ENCODE measurements at regions not wholly inside any gene's neighbourhood (a gene's known extent, or its start where the extent isn't known, plus 50 kb on each side); places are given as distances from the start of the nearest gene placed in this dataset.

GRCh38 chr13:40333226-40333625 is 333.2 kb downstream of the FOXO1 start:
- peak; percentile 3 to 5 for DNase-seq
- TF ChIP-seq POLR2A (IDR thresholded peaks at IDR 0.05; ENCODE audit: low read length): no peak
- TF ChIP-seq GATA1 (IDR thresholded peaks at IDR 0.05; ENCODE audit: low read depth, low read length): no peak

DNA sequence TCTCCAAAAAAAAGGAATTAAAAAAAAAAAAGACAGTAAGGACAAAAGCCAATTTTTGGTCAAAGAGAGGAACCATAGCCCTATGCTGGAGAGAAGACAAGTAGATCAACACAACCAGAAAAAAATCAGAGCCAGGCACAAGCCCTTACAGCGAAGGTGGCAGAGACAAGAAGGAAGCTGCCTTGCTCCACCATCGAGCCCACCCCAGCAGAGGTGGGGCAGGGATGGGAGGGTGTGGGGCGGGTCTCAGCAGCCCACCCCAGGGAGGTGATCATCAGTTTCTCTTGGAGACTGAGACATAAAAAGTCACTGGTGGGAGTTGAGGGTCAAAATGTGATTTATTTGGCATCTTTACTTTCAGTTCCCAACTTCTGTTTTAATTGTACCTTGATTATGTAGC is 332.4 kb downstream of the FOXO1 start:
- DNase-seq: no peak
- TF ChIP-seq POLR2A (IDR thresholded peaks at IDR 0.05; ENCODE audit: low read length): no peak
- TF ChIP-seq GATA1 (IDR thresholded peaks at IDR 0.05; ENCODE audit: low read depth, low read length): no peak

GRCh38 chr13:40334616-40335015 is 331.8 kb downstream of the FOXO1 start:
- TF ChIP-seq GATA1 (IDR thresholded peaks at IDR 0.05; ENCODE audit: low read depth, low read length) (no peak), POLR2A (IDR thresholded peaks at IDR 0.05; ENCODE audit: low read length) (no peak)

DNA sequence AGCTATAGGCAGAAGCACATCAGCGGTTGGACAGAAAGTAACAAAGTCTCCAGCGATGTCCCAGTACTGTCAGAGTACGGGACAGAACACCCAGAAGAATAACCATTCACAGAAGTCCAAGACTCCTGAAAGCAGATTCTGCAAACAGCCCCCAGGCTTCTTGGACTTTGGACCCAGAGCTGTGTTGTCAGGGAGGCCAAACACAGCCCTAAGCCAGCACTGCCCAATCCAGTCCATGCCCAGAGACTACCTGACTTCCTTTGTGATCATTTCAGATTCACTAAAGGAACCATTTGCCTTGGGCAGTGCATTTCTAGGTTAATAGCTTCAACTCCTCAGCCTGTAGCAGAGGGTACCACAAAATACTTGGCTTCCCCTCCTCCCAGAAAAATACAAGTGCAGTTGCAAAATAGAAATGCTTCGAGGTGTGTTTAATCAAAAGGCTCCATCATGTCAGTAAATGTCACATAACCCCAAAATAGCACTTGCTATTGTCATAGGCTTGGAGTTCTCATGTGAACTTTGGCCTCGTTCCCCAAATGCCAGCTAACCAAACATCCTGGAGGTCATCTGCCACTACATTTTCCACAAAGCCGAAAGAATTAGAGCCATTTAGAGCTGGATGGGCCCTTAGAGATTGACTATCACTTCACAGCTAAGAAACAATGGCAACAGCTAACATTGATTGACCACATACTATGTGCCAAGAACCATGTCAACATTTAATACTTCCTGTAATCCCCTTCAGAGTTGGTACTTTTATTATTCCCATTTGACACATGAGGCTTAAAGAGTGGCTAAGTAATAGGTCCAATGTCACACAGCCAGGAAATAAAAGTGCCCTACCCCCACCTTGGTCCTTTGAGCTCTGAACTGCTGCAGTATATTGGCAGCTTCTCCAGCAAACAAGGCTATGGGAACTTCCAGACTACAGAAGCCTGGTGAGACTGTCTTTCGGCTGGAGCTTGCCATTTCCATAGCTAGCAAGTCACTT is 329.9 kb downstream of the FOXO1 start:
- no peak for DNase-seq
- TF ChIP-seq GATA1 (IDR thresholded peaks at IDR 0.05; ENCODE audit: low read depth, low read length) (no peak), POLR2A (IDR thresholded peaks at IDR 0.05; ENCODE audit: low read length) (no peak)

More at GRCh38 chr13:40334616-40335015, 331.8 kb downstream of the FOXO1 start:
- no peak for DNase-seq

DNA sequence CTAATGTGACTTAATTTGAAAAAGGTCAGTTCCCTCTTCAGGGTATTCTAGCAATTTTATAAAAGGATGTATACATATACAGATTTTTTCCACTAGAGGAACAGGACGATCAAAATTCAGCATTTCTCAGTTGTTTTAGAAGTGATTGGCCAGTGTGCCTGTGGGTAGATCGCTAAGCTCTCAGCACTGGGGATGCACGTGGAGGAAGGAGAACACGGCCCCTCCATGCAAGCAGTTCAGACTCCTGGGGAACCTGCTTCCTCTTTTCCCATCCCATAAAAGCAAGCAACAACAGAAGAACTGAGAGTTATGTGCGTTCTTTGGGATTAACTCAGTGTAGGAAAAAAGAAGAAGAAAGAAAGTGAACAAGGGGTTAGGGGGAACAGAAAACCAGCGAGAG is 328.8 kb downstream of the FOXO1 start:
- no peak for DNase-seq
- no peak for TF ChIP-seq GATA1 (IDR thresholded peaks at IDR 0.05; ENCODE audit: low read depth, low read length)
- no peak for TF ChIP-seq POLR2A (IDR thresholded peaks at IDR 0.05; ENCODE audit: low read length)

DNA sequence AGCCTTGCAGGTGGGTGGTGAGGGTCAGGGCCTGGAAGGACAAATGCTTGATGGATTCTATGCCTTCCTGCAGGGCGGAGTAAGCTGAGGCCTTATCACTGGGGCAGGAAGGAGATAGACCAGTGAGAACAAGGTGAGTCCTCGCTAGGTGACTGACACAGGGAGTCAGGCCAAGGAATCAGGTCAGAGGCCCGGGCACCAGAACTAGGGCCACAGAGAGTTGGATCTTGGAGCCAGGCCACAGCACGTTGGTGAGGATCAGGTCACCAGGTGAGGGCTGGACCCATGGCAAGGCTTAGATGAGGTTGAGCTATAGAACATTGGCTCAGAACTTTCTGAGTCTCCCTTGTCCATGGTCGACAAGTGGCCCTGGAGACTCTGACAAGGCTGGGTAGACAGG is 328.2 kb downstream of the FOXO1 start:
- no peak for DNase-seq

DNA sequence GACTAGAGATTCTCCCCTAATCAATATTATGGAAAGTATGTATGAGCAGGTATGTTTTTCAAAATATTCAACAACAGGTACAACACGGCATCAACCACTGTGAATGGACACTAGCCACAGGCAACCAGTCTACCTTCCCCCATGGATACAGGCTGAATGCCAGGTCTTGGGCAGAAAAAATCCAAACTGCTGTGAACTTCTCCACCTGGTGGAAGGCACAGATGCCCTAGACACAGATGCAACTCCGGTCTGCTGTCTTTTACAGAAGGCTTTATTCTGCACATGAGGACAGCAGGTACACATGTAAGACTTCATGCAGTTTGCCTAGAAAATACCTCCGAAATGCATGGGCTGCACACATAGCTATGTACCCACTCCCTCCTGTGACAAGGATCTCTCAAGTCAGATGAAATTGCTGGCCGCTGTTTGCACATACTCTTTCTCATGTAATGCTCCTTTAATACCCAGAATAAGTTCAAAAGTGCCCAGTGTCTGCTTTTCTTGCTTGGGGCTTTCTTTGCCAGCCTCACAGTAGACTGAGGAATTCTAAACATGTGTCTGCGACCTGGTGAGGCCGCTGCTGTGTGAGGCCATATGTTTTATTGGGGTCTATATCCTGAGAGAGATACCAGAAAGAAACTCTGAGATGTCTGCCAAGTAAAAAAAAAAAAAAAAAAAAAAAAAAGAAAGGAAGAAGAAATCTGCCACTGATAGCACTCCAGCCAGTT is 325.9 kb downstream of the FOXO1 start:
- TF ChIP-seq GATA1 (IDR thresholded peaks at IDR 0.05; ENCODE audit: low read depth, low read length) (no peak), POLR2A (IDR thresholded peaks at IDR 0.05; ENCODE audit: low read length) (no peak)
- no peak for DNase-seq

More for the DNA sequence above, 328.2 kb downstream of the FOXO1 start:
- no peak for TF ChIP-seq POLR2A (IDR thresholded peaks at IDR 0.05; ENCODE audit: low read length)

- no peak for TF ChIP-seq POLR2A (IDR thresholded peaks at IDR 0.05; ENCODE audit: low read length)
- TF ChIP-seq GATA1 (IDR thresholded peaks at IDR 0.05; ENCODE audit: low read depth, low read length): no peak
- no peak for DNase-seq
Observed at GRCh38 chr13:40341096-40341471, 325.4 kb downstream of the FOXO1 start.

DNA sequence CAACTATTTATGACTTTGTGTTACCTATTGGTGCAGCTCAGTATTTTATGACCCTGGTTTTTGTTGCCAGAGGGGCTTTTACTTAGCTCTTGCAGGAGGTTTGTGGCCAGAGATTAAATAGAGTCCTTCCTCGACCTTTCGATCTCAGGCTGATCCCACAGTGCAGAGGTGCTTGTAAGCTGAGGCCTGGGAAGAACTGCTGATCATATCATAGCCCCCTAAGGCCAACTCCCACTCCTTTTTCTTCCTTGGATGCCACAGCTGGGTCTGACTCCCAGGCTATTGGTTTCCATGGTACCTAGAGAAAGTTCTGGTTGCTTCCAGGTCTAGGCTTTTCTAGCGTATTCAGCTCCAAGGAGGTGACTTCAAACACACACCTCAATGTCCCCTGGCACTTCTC is 324.9 kb downstream of the FOXO1 start:
- DNase-seq: no peak
- TF ChIP-seq GATA1 (IDR thresholded peaks at IDR 0.05; ENCODE audit: low read depth, low read length) (no peak), POLR2A (IDR thresholded peaks at IDR 0.05; ENCODE audit: low read length) (no peak)

- DNase-seq: no peak
- no peak for TF ChIP-seq GATA1 (IDR thresholded peaks at IDR 0.05; ENCODE audit: low read depth, low read length)
- no peak for TF ChIP-seq POLR2A (IDR thresholded peaks at IDR 0.05; ENCODE audit: low read length)
Observed at GRCh38 chr13:40342461-40342860, 324.0 kb downstream of the FOXO1 start.

DNA sequence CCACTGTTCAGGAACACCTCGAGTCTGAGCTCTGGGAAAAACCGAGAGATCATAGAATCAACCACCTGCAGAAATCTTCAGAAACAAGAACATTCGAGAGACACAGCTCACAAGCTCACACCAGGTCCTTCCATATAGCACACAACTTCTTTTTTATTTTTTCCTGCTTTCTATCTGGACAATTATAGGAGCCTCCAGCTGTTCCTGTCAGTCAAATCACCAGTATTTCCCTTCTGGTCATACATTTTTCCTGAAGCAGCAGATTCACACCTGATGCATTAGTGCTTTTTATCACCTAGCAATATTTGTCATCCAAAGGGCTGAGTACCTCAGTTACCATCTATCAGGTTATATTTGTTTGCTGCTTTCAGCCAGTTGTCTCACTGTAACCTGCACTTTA is 323.5 kb downstream of the FOXO1 start:
- DNase-seq: no peak
- no peak for TF ChIP-seq GATA1 (IDR thresholded peaks at IDR 0.05; ENCODE audit: low read depth, low read length)
- no peak for TF ChIP-seq POLR2A (IDR thresholded peaks at IDR 0.05; ENCODE audit: low read length)

DNA sequence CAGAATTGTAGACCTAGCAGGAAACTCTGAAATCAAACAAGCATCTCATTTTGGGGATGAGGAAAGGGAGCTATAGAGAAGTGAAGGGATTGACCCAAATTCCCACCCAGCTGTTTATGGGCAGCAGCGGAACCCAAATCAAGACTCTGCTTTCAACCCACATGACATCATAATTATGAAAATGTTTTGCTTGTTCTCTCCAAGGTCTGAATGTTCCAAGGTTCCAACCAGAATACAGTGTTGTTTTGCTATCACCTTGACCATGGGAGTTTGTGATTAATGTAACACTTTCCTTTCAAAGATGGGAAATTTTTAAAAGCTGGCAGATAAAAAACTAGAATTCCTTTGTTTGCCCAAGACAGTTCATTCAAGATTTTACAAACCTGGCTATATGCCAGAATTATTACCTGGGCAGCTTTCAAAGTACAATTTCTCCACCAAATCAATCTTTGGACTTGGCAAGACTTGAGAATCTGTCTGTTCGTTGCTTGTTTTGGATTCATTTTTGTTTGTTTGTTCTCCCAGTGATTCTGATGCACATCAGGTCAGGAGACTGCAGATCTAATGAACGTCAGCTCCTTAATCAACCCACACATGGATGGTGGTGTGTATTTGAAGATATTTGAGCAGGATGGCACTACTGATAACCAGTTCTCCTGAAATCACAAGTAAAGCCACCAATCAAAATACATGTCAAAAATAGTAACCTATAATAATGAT is 322.7 kb downstream of the FOXO1 start:
- no peak for TF ChIP-seq POLR2A (IDR thresholded peaks at IDR 0.05; ENCODE audit: low read length)
- no peak for TF ChIP-seq GATA1 (IDR thresholded peaks at IDR 0.05; ENCODE audit: low read depth, low read length)
- DNase-seq: no peak

DNA sequence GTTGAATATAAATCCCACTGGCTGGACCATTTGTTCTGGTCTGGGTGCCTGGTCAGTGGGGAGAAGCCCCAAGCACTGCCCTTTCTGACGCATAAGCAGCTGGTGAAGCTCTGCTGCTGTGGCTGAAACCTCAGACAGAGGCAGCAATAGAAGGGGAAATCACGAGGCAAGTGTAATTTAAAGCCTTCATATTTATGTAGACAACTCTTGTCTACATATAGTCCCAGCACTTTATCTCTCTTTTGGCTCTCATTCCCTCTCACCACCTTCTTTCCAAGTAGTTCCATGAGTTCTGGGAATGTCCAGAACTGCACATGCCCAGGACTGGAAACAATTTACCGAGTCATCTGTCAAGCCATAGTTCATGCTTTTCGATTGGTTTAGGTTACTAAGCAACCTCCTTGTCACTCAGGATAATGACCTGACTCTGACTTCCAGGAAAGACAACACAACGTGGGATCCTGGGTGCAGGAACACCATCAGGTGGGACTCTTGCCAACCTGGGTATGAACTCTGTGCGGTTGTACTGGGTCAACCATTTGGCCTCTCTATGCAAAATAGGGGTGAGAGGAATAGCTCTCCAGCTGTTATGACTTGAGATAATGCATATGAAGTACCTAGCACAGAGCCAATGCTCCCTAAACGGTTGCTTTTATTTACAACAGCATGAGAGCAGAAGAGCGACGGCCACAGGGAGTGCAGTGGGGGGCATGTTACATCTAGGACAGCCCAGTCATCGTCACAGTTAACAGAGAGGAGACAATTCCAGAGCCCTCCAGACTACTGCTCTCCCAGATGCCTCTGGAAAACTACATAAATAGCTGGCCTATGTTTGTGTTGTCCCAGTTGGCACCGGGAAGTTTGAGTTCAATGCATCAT is 321.9 kb downstream of the FOXO1 start:
- no peak for TF ChIP-seq GATA1 (IDR thresholded peaks at IDR 0.05; ENCODE audit: low read depth, low read length)
- TF ChIP-seq POLR2A (IDR thresholded peaks at IDR 0.05; ENCODE audit: low read length): no peak
- DNase-seq: no peak

Data from erythroblast (primary cell).